SK-N-SH (cell line): ENCODE measurements at regions not wholly inside any gene's neighbourhood (a gene's known extent, or its start where the extent isn't known, plus 50 kb on each side); places are given as distances from the start of the nearest gene placed in this dataset.

Source experiments
- CTCF ChIA-PET: fragments of 300-600, 350-600 bp; formaldehyde crosslinking; extraction: SDS; loops from one replicate; lab custom pipeline; 2021; lab: Yijun Ruan, JAX
- POLR2A ChIA-PET: fragments of 350-600 bp; sonication (Branson Sonifier 250); formaldehyde crosslinking; extraction: SDS; loops from one replicate; lab custom pipeline; 2020; ENCODE audit warnings: antibody characterized with exemption, inconsistent platforms; lab: Yijun Ruan, JAX
- DNase-seq: peaks from one replicate; pipeline ENCODE4 v3.0.0; 2012
- H2AFZ ChIP-seq: fragments of 200-600 bp; sonication (generic); 2 replicates; pipeline ENCODE4 v1.8.1; 2016; ENCODE audit warnings: antibody characterized with exemption, mild to moderate bottlenecking, low read depth
- H3F3A ChIP-seq: fragments of 200-600 bp; sonication (generic); replicated peaks from 2 replicates; pipeline ENCODE3; 2016; ENCODE audit warnings: antibody characterized with exemption, mild to moderate bottlenecking; ENCODE audit not compliant: insufficient read depth
- H3K27ac ChIP-seq, 2 experiments: fragments of 200-500 bp in 1 of 2; fragments of 200-600 bp in 1 of 2; sonication (Bioruptor generic) in 1 of 2; sonication (generic), shearing (Covaris generic) in 1 of 2; 2 replicates each; pipeline versions ENCODE4 v1.5.1 to v1.6.1; 2014 to 2016; ENCODE audit warnings: low read depth in 2 of 2, inconsistent platforms in 1 of 2, low read length in 1 of 2, mild to moderate bottlenecking in 1 of 2, mixed read lengths in 1 of 2
- H3K27me3 ChIP-seq: fragments of 200-600 bp; sonication (generic), shearing (Covaris generic); 2 replicates; pipeline ENCODE4 v1.6.1; 2016; ENCODE audit warnings: mixed run types; ENCODE audit not compliant: insufficient read depth
- H3K36me3 ChIP-seq, 2 experiments: fragments of 200-500 bp in 1 of 2; fragments of 200-600 bp in 1 of 2; sonication (Bioruptor generic) in 1 of 2; sonication (generic) in 1 of 2; replicated peaks in 1 of 2; 2 replicates each; pipeline versions ENCODE3 to v1.5.1; 2014 to 2016; ENCODE audit warnings: low read length in 1 of 2, mild to moderate bottlenecking in 1 of 2; ENCODE audit not compliant: insufficient read depth in 2 of 2, control insufficient read depth in 1 of 2
- H3K4me1 ChIP-seq, 2 experiments: fragments of 200-500 bp in 1 of 2; fragments of 200-600 bp in 1 of 2; sonication (Bioruptor generic) in 1 of 2; sonication (generic), shearing (Covaris generic) in 1 of 2; 2 replicates each; pipeline versions ENCODE4 v1.5.1 to v1.6.1; 2014 to 2016; ENCODE audit warnings: low read depth in 1 of 2, low read length in 1 of 2, mixed run types in 1 of 2; ENCODE audit not compliant: insufficient read depth in 2 of 2, control insufficient read depth in 1 of 2
- H3K4me2 ChIP-seq: fragments of 200-600 bp; sonication (generic), shearing (Covaris generic); 2 replicates; pipeline ENCODE4 v1.6.1; 2017; ENCODE audit warnings: mixed run types
- H3K4me3 ChIP-seq, 2 experiments: fragments of 200-500 bp in 1 of 2; fragments of 200-600 bp in 1 of 2; sonication (Bioruptor generic) in 1 of 2; sonication (generic), shearing (Covaris generic) in 1 of 2; 2 replicates each; pipeline versions ENCODE4 v1.5.1 to v1.8.1; 2014 to 2016; ENCODE audit warnings: low read depth in 2 of 2, inconsistent platforms in 1 of 2, low read length in 1 of 2, mild to moderate bottlenecking in 1 of 2, mixed read lengths in 1 of 2, moderate library complexity in 1 of 2
- H3K79me2 ChIP-seq: fragments of 200-600 bp; sonication (generic); 2 replicates; pipeline ENCODE4 v1.8.1; 2017; ENCODE audit warnings: mild to moderate bottlenecking; ENCODE audit not compliant: insufficient read depth
- H3K9ac ChIP-seq: fragments of 200-600 bp; sonication (generic); 2 replicates; pipeline ENCODE4 v1.6.1; 2017; ENCODE audit warnings: mixed run types
- H3K9me2 ChIP-seq: fragments of 200-600 bp; sonication (generic); 2 replicates; pipeline ENCODE4 v1.6.1; 2017; ENCODE audit warnings: mixed run types
- H3K9me3 ChIP-seq: fragments of 200-600 bp; sonication (generic); 2 replicates; pipeline ENCODE4 v1.6.1; 2017; ENCODE audit warnings: mixed run types, mild to moderate bottlenecking, moderate library complexity
- H4K20me1 ChIP-seq: fragments of 200-600 bp; sonication (generic); 2 replicates; pipeline ENCODE4 v1.6.1; 2017; ENCODE audit warnings: mild to moderate bottlenecking, mixed run types; ENCODE audit not compliant: insufficient read depth
- ELF1 ChIP-seq: IDR thresholded peaks from 2 replicates; pipeline ENCODE4 v1.4.0; 2012
- EZH2phosphoT487 ChIP-seq: fragments of 200-600 bp; sonication (generic); IDR thresholded peaks from 2 replicates; pipeline ENCODE4 v1.6.1; 2017; ENCODE audit warnings: low read depth, mixed run types, mild to moderate bottlenecking, antibody characterized with exemption, moderate library complexity, borderline replicate concordance
- FOXM1 ChIP-seq: IDR thresholded peaks from 2 replicates; pipeline ENCODE4 v1.4.0; 2012; ENCODE audit warnings: low read depth, mild to moderate bottlenecking
- GATA2 ChIP-seq: sonication (generic); formaldehyde crosslinking; IDR thresholded peaks from 2 replicates; pipeline ENCODE4 v1.5.0; 2020; ENCODE audit warnings: mild to moderate bottlenecking, missing genetic modification reagents
- MXI1 ChIP-seq: IDR thresholded peaks from 2 replicates; pipeline ENCODE4 v1.6.1; 2012; ENCODE audit warnings: mild to moderate bottlenecking, low read depth, low read length, improper control_type of control experiment
- NFIC ChIP-seq: IDR thresholded peaks from 2 replicates; pipeline ENCODE4 v1.4.0; 2012; ENCODE audit warnings: borderline replicate concordance
- NRF1 ChIP-seq: IDR thresholded peaks from 2 replicates; pipeline ENCODE4 v1.6.1; 2012; ENCODE audit warnings: low read depth, mild to moderate bottlenecking, low read length
- RAD21 ChIP-seq: IDR thresholded peaks from 2 replicates; pipeline ENCODE4 v1.6.1; 2012; ENCODE audit warnings: mild to moderate bottlenecking, low read length
- RFX5 ChIP-seq: IDR thresholded peaks from 2 replicates; pipeline ENCODE4 v1.6.1; 2012; ENCODE audit warnings: mild to moderate bottlenecking, improper control_type of control experiment, low read length
- SMC3 ChIP-seq: IDR thresholded peaks from 2 replicates; pipeline ENCODE4 v1.6.1; 2012; ENCODE audit warnings: low read depth, low read length, improper control_type of control experiment
- TAF1 ChIP-seq: IDR thresholded peaks from 2 replicates; pipeline ENCODE4 v1.6.1; 2012; ENCODE audit warnings: low read depth, mild to moderate bottlenecking, low read length, moderate library complexity, borderline replicate concordance
- TEAD4 ChIP-seq: IDR thresholded peaks from 2 replicates; pipeline ENCODE4 v1.4.0; 2012; ENCODE audit warnings: mild to moderate bottlenecking, borderline replicate concordance; ENCODE audit not compliant: insufficient read depth
- WGBS: methylation state at CpG from one replicate; pipeline ENCODE4 v1.1.6; 2017; ENCODE audit warnings: low lambda C conversion rate; 5-methylcytosine and 5-hydroxymethylcytosine counted together
- TF ChIP-seq, protein P1 (sequence below): IDR thresholded peaks from 2 replicates; pipeline ENCODE4 v1.4.0; 2012; ENCODE audit warnings: low read depth, borderline replicate concordance
- TF ChIP-seq, protein P2 (sequence below): IDR thresholded peaks from 2 replicates; pipeline ENCODE4 v1.4.0; 2012; ENCODE audit warnings: low read depth, borderline replicate concordance
- TF ChIP-seq, protein P3 (sequence below): IDR thresholded peaks from 2 replicates; pipeline ENCODE4 v1.6.1; 2012; ENCODE audit warnings: mild to moderate bottlenecking, low read depth, low read length, moderate library complexity

DNA sequence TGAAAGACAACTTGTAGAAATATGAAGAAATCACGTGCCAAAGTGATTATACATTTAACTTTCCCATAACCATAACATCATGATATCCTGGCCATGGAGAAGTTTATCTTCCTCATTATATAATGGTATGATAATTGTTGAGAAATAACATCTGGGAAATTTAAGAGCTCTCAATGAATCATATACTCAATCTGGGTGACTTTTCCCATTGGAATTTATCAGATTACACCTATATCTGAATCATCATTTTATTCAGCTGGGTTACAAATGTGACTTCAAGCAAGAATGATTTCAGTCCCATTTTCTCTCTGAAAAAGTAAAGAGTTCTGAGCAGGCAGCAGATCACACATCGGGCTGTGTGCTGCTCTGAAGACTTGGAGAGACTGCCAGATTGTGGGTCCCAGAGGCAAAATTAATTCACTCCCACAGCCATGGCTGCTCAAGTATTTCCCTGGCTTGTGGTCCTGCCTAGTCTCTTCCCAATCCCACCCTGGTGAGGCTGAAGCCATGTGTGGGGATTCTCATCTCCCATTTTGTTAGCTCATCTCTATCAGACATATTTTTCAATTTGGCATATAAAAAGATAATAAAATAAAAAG lies 278.0 kb downstream of the MRPL39 start (continued):
- no peak for TF ChIP-seq NRF1
- TF ChIP-seq, protein P1, sequence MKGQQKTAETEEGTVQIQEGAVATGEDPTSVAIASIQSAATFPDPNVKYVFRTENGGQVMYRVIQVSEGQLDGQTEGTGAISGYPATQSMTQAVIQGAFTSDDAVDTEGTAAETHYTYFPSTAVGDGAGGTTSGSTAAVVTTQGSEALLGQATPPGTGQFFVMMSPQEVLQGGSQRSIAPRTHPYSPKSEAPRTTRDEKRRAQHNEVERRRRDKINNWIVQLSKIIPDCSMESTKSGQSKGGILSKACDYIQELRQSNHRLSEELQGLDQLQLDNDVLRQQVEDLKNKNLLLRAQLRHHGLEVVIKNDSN: no peak
- TF ChIP-seq GATA2 (CRISPR knock-in tag): no peak
- TF ChIP-seq ELF1: peak; percentile 46; the same call in 1 of the 2 replicates
- no peak for TF ChIP-seq RFX5
- TF ChIP-seq NFIC: peak; percentile 67
- TF ChIP-seq EZH2phosphoT487: no peak
- TF ChIP-seq, protein P2, sequence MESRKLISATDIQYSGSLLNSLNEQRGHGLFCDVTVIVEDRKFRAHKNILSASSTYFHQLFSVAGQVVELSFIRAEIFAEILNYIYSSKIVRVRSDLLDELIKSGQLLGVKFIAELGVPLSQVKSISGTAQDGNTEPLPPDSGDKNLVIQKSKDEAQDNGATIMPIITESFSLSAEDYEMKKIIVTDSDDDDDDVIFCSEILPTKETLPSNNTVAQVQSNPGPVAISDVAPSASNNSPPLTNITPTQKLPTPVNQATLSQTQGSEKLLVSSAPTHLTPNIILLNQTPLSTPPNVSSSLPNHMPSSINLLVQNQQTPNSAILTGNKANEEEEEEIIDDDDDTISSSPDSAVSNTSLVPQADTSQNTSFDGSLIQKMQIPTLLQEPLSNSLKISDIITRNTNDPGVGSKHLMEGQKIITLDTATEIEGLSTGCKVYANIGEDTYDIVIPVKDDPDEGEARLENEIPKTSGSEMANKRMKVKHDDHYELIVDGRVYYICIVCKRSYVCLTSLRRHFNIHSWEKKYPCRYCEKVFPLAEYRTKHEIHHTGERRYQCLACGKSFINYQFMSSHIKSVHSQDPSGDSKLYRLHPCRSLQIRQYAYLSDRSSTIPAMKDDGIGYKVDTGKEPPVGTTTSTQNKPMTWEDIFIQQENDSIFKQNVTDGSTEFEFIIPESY: no peak

DNA sequence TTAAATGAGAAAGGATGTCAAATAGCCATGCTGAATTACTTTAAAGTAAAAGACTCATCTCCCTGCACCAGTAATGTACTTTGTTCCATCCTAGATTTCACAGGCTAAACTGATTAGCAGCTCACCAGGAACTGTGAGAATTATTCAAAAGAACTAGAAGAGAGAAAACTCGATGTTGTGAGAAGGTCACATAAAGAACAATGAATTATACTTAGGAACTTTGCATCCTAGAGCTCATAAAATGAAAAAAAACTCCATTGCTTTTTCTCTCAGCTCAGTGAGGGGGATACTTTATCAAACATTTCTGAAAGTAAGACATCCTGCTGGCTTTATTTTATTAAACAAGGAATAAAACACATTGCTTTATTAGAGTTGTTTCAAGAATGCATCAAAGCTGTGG lies 278.5 kb downstream of the MRPL39 start:
- peaks cover 0 to 3% of the 10 kb centered on the region in 2 experiments for H3K36me3 ChIP-seq
- TF ChIP-seq, protein P3, sequence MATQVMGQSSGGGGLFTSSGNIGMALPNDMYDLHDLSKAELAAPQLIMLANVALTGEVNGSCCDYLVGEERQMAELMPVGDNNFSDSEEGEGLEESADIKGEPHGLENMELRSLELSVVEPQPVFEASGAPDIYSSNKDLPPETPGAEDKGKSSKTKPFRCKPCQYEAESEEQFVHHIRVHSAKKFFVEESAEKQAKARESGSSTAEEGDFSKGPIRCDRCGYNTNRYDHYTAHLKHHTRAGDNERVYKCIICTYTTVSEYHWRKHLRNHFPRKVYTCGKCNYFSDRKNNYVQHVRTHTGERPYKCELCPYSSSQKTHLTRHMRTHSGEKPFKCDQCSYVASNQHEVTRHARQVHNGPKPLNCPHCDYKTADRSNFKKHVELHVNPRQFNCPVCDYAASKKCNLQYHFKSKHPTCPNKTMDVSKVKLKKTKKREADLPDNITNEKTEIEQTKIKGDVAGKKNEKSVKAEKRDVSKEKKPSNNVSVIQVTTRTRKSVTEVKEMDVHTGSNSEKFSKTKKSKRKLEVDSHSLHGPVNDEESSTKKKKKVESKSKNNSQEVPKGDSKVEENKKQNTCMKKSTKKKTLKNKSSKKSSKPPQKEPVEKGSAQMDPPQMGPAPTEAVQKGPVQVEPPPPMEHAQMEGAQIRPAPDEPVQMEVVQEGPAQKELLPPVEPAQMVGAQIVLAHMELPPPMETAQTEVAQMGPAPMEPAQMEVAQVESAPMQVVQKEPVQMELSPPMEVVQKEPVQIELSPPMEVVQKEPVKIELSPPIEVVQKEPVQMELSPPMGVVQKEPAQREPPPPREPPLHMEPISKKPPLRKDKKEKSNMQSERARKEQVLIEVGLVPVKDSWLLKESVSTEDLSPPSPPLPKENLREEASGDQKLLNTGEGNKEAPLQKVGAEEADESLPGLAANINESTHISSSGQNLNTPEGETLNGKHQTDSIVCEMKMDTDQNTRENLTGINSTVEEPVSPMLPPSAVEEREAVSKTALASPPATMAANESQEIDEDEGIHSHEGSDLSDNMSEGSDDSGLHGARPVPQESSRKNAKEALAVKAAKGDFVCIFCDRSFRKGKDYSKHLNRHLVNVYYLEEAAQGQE: no peak
- TF ChIP-seq TEAD4 (no peak), RAD21 (no peak), FOXM1 (no peak), MXI1 (no peak), TAF1 (no peak), SMC3 (no peak), EZH2phosphoT487 (no peak)
- TF ChIP-seq, protein P2: no peak
- TF ChIP-seq, protein P1: no peak
- H3K27ac ChIP-seq: peak overlapping the region; percentile 25 to 99; a peak in 3 of 4 replicates
- no peak for DNase-seq
- POLR2A ChIA-PET: no interaction called here
- H3K4me1 ChIP-seq: peaks cover 4 to 15% of the 10 kb centered on the region in 2 experiments
- peak overlapping the region; percentile 27; the same call in 1 of the 2 replicates for H2AFZ ChIP-seq
- peaks cover 40% of the 10 kb centered on the region for H3F3A ChIP-seq
- peak overlapping the region; percentile 52; the same call in 1 of the 2 replicates for H3K9ac ChIP-seq
- H3K4me3 ChIP-seq: no peak overlapping the region
- H3K9me2 ChIP-seq: no peaks in the 10 kb centered on the region
- no peaks in the 10 kb centered on the region; the same call in 1 of the 2 replicates for H3K9me3 ChIP-seq
- no peaks in the 10 kb centered on the region for H4K20me1 ChIP-seq
- H3K27me3 ChIP-seq: no peaks in the 10 kb centered on the region
- WGBS: 0% methylated on average over 1 of the region's 1 CpG
- H3K4me2 ChIP-seq: peak overlapping the region; percentile 48; the same call in 1 of the 2 replicates
- CTCF ChIA-PET: interaction anchor here (0.9 to 2.2 kb wide), 3 partner anchors 9 to 811 kb away, joined by 4 read pairs; no protein-coding TSS in a partner anchor
- no peaks in the 10 kb centered on the region for H3K79me2 ChIP-seq
